Caco-2 (cell line): ENCODE measurements at regions not wholly inside any gene's neighbourhood (a gene's known extent, or its start where the extent isn't known, plus 50 kb on each side); places are given as distances from the start of the nearest gene placed in this dataset.

ENCODE experiments used
- BruUV-seq: library from RNA; stranded (reverse); fragments of 400-500 nt; replicated peaks from 2 replicates; lab custom pipeline; 2021; lab: Mats Ljungman, UMichigan
- CTCF ChIA-PET: fragments of 300-600 bp; sonication (Branson Sonifier 250); formaldehyde crosslinking; loops from one replicate; lab custom pipeline; 2022; ENCODE audit warnings: antibody characterized with exemption; lab: Charles Lee
- POLR2A ChIA-PET: fragments of 300-600 bp; sonication (Branson Sonifier 250); formaldehyde crosslinking; loops from one replicate; lab custom pipeline; 2022; ENCODE audit warnings: antibody characterized with exemption; lab: Charles Lee
- DNase-seq, 2 experiments: peaks; one replicate each; pipeline versions ENCODE4 v3.0.0 to v3.0.0-alpha.2; 2020 to 2022
- H3K27me3 ChIP-seq: replicated peaks from 2 replicates; pipeline ENCODE4 v1.6.0; 2011; ENCODE audit warnings: low read length; ENCODE audit not compliant: control insufficient read depth, insufficient read depth
- H3K36me3 ChIP-seq: 2 replicates; pipeline ENCODE4 v1.5.1; 2011; ENCODE audit warnings: low read length; ENCODE audit not compliant: control insufficient read depth, insufficient read depth
- H3K4me1 ChIP-seq: fragments of 250-450 bp; sonication (Bioruptor Pico); 2 replicates; pipeline ENCODE4 v1.5.1; 2020; ENCODE audit warnings: mild to moderate bottlenecking
- H3K4me3 ChIP-seq: 2 replicates; pipeline ENCODE4 v1.5.1; 2011; ENCODE audit warnings: low read depth, mild to moderate bottlenecking, control low read depth, low read length
- H3K9me3 ChIP-seq: fragments of 250-450 bp; sonication (Bioruptor Pico); 2 replicates; pipeline ENCODE4 v1.5.1; 2020; ENCODE audit warnings: mild to moderate bottlenecking, moderate library complexity
- H3K27ac Mint-ChIP-seq: one replicate; pipeline ENCODE4 v1.8.0; 2022; ENCODE audit warnings: mixed read lengths; ENCODE audit not compliant: unreplicated experiment
- H3K27me3 Mint-ChIP-seq: one replicate; pipeline ENCODE4 v1.8.0; 2022; ENCODE audit warnings: mixed read lengths; ENCODE audit not compliant: insufficient read depth, unreplicated experiment
- H3K36me3 Mint-ChIP-seq: one replicate; pipeline ENCODE4 v1.8.0; 2022; ENCODE audit warnings: mild to moderate bottlenecking, mixed read lengths; ENCODE audit not compliant: insufficient read depth, unreplicated experiment
- H3K4me1 Mint-ChIP-seq: one replicate; pipeline ENCODE4 v1.8.0; 2022; ENCODE audit warnings: low read depth, mixed read lengths; ENCODE audit not compliant: unreplicated experiment
- H3K4me3 Mint-ChIP-seq: one replicate; pipeline ENCODE4 v1.8.0; 2022; ENCODE audit warnings: mild to moderate bottlenecking, moderate library complexity, mixed read lengths; ENCODE audit not compliant: unreplicated experiment
- H3K9me3 Mint-ChIP-seq: one replicate; pipeline ENCODE4 v1.8.0; 2022; ENCODE audit warnings: mixed read lengths; ENCODE audit not compliant: unreplicated experiment
- intact Hi-C: fragments of 100-400 bp; cut with micrococcal nuclease; formaldehyde crosslinking; loops from one replicate; pipeline ENCODE4 v1.10.0; 2022; ENCODE audit not compliant: unreplicated experiment
- TF ChIP-seq, protein P1 (sequence below), 2 experiments: fragments of 200-600 bp in 1 of 2; IDR thresholded peaks; 1 replicate in 1 of 2; 2 replicates in 1 of 2; pipeline versions ENCODE4 v1.5.1 to v1.8.0; 2011 to 2022; ENCODE audit warnings: antibody characterized with exemption in 1 of 2, control low read depth in 1 of 2, inconsistent platforms in 1 of 2, low read depth in 1 of 2, low read length in 1 of 2, mild to moderate bottlenecking in 1 of 2, moderate library complexity in 1 of 2; ENCODE audit not compliant: insufficient read depth in 1 of 2, severe bottlenecking in 1 of 2, unreplicated experiment in 1 of 2

GRCh38 chr15:88365124-88365523 is 102.1 kb downstream of the MRPL46 start:
- ChIA-PET POLR2A (no interaction called here), CTCF (no interaction called here)
- TF ChIP-seq, protein P1, sequence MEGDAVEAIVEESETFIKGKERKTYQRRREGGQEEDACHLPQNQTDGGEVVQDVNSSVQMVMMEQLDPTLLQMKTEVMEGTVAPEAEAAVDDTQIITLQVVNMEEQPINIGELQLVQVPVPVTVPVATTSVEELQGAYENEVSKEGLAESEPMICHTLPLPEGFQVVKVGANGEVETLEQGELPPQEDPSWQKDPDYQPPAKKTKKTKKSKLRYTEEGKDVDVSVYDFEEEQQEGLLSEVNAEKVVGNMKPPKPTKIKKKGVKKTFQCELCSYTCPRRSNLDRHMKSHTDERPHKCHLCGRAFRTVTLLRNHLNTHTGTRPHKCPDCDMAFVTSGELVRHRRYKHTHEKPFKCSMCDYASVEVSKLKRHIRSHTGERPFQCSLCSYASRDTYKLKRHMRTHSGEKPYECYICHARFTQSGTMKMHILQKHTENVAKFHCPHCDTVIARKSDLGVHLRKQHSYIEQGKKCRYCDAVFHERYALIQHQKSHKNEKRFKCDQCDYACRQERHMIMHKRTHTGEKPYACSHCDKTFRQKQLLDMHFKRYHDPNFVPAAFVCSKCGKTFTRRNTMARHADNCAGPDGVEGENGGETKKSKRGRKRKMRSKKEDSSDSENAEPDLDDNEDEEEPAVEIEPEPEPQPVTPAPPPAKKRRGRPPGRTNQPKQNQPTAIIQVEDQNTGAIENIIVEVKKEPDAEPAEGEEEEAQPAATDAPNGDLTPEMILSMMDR (IDR thresholded peaks at IDR 0.05; ENCODE audit: insufficient read depth in 1 of 2, low read depth in 1 of 2, low read length in 1 of 2, severe bottlenecking in 1 of 2, unreplicated experiment in 1 of 2): no peak
- H3K27ac Mint-ChIP-seq: no peak overlapping the region
- no peaks in the 10 kb centered on the region for H3K36me3 ChIP-seq
- BruUV-seq: no TSS peak
- H3K4me3 ChIP-seq: no peak overlapping the region
- H3K27me3 Mint-ChIP-seq: peaks cover 11% of the 10 kb centered on the region
- H3K4me1 Mint-ChIP-seq: no peaks in the 10 kb centered on the region
- H3K4me3 Mint-ChIP-seq: no peak overlapping the region
- no peaks in the 10 kb centered on the region for H3K9me3 ChIP-seq
- no peak for DNase-seq
- H3K36me3 Mint-ChIP-seq: no peaks in the 10 kb centered on the region
- no peaks in the 10 kb centered on the region; the same call in 1 of the 2 replicates for H3K27me3 ChIP-seq
- intact Hi-C loops: no loop called here
- no peaks in the 10 kb centered on the region for H3K4me1 ChIP-seq
- no peaks in the 10 kb centered on the region for H3K9me3 Mint-ChIP-seq

GRCh38 chr15:88348579-88349230 is 92.2 kb upstream of the NTRK3 start:
- Histone ChIP-seq H3K4me1 (no peaks in the 10 kb centered on the region), H3K9me3 (peaks cover 6% of the 10 kb centered on the region; the same call in 1 of the 2 replicates), H3K27me3 (no peaks in the 10 kb centered on the region), H3K4me3 (no peak overlapping the region), H3K36me3 (no peaks in the 10 kb centered on the region)
- TF ChIP-seq, protein P1 (IDR thresholded peaks at IDR 0.05; ENCODE audit: insufficient read depth in 1 of 2, low read depth in 1 of 2, low read length in 1 of 2, severe bottlenecking in 1 of 2, unreplicated experiment in 1 of 2): no peak
- intact Hi-C loops: no loop called here
- no peak for DNase-seq
- CTCF ChIA-PET: no interaction called here
- H3K27ac Mint-ChIP-seq: no peak overlapping the region
- no peaks in the 10 kb centered on the region for H3K27me3 Mint-ChIP-seq
- no peaks in the 10 kb centered on the region for H3K36me3 Mint-ChIP-seq
- H3K9me3 Mint-ChIP-seq: peaks cover 13% of the 10 kb centered on the region
- BruUV-seq: no TSS peak
- no peaks in the 10 kb centered on the region for H3K4me1 Mint-ChIP-seq
- H3K4me3 Mint-ChIP-seq: no peak overlapping the region
- POLR2A ChIA-PET: no interaction called here

GRCh38 chr15:88345962-88346361 is 89.4 kb upstream of the NTRK3 start:
- no peak overlapping the region for H3K4me3 ChIP-seq
- Mint-ChIP-seq H3K4me1 (no peaks in the 10 kb centered on the region), H3K27ac (no peak overlapping the region), H3K27me3 (no peaks in the 10 kb centered on the region), H3K36me3 (no peaks in the 10 kb centered on the region), H3K4me3 (no peak overlapping the region), H3K9me3 (no peaks in the 10 kb centered on the region)
- H3K9me3 ChIP-seq: no peaks in the 10 kb centered on the region
- H3K4me1 ChIP-seq: no peaks in the 10 kb centered on the region
- no peak for DNase-seq
- H3K36me3 ChIP-seq: no peaks in the 10 kb centered on the region
- BruUV-seq: no TSS peak
- CTCF ChIA-PET: no interaction called here
- TF ChIP-seq, protein P1 (IDR thresholded peaks at IDR 0.05; ENCODE audit: insufficient read depth in 1 of 2, low read depth in 1 of 2, low read length in 1 of 2, severe bottlenecking in 1 of 2, unreplicated experiment in 1 of 2): no peak
- POLR2A ChIA-PET: no interaction called here
- H3K27me3 ChIP-seq: no peaks in the 10 kb centered on the region
- intact Hi-C loops: no loop called here
